Activated CD4-positive, alpha-beta T cell treated with anti-CD3 and anti-CD28 coated beads, Interleukin-2, amount 50 U/mL, for 4 hours (primary cell): ENCODE measurements at regions not wholly inside any gene's neighbourhood (a gene's known extent, or its start where the extent isn't known, plus 50 kb on each side); places are given as distances from the start of the nearest gene placed in this dataset.

ENCODE experiments used
- DNase-seq, 2 experiments: peaks; one replicate each; pipeline ENCODE4 v3.0.0-alpha.2; 2020

DNA sequence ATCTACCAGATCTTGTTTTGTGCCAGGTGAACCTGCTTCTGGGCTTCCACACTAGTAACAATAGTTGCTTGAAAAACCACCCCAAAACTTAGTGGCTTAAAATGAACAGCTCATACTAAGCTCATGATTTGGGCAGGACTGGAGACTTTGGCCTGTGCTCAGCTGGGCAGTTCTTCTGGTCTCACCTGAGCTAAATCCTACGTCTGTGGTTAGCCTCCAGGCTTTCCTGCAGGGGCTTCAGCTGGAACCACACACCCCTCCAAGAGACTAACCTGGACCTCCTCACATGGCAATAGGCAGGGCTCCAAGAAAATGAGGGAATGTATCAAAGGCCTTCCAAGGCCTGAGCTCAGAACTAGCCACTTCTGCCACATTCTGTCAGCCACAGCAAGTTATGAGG is 144.1 kb downstream of the CD8B2 start:
- DNase-seq: no peak

DNA sequence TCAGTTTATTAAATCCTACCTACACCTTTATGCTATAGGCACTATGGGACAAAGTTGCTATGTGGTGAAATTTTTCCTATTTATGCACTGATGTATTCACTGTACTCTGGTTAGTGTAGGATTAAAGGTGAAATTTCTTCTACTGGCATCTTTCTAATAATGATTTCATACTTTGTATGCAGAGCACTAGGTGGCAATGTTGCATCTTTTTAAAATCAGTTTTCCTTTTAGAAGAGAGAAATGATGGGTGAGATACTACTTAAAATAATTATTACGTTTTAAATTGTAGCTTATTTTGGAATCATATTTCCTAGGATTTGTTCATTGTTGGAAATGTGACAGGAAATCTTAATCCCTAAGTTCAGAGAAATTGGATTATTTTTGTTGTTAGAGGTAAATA is 150.9 kb downstream of the CD8B2 start:
- no peak for DNase-seq

DNA sequence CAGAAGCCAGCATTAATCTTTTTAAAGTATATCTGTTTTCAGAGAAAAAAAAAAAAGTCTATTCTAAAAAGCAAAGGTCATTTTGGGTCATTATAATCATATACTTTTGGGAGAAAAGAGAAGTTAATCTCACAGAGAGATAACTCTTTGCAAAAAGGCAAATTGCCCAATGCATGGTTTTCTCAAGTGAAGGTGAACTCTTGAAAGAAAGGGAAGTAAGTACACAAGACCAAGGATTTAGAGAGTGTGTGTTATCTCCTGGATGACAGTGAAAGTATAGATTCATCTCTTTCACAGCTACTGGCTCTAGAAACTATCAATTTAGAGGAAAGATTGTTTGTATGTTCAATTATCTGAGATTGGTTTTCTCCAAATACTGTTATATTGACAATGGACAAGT is 151.4 kb downstream of the CD8B2 start:
- DNase-seq: no peak

DNA sequence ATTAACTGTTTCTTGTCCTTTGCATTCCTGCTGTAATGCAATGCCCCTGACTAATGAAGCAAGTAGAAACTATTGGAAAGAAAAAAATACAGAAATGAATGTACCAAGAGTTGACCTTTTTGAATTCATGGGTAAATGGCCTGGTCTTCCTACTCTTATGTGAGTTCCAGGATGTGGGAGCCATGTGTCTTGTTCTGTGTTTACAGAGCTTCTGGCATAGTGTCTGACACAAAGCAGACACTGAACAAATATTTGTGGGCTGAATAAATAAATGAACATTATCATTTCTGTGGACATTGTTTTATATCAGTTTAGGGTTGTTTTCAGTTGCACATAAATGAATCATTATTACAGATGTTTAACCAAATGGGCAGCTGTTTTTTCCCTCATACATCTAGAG is 155.5 kb downstream of the CD8B2 start:
- no peak for DNase-seq

DNA sequence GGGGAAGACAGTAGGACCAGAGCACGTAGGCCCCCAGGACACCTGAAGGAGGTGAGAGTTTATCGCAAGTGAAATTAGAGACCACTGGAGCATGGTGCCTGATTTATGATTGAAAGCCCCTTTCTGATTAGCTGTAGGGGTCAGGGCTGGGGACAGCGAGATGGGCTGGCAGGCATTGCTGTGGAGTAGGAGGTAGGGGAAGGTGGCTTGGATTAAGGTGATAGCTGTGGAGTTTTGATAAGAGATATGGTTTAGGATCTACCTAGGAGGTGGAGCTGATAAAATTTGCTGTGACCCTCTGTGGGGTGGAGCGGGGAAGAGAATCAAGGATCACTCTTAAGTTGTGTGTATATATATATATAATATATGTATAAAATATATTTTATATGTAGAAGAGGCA is 157.5 kb downstream of the CD8B2 start:
- DNase-seq: no peak

DNA sequence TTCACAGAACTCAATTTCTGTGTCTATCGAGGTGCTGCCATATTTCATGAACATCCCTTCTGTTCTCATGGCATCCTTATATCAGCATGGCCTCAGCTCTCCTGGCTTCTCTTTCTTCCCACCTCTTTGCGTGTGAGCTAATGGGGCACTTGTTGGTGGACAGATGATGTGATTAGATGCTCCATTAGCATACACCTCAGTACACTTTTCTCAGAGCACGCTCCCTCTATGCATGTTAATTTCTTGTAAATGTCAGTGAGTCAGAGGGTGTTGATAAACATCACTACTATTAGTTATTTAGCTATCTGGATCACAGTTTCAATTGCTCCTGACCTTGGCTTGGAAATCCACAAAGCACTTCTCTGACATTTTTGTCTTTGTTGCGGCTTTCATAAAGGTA is 159.4 kb downstream of the CD8B2 start:
- DNase-seq: no peak

DNA sequence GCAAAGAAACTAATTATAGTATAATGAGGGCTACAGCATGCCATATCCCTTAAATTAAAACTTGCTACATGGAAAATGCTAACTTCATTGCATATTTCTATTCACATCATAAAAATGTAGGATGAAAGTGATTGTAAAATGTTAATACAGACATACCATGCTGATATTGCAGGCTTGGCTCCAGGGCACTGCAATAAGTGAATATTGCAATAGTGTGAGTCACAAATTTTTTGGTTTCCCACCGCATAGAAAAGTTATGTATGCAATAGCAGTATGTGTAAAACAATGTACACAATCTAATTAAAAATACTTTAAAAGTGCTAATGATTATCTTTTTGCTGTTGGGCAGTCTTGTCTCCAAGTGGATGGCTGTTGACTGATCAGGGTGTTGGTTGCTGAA is 162.1 kb downstream of the CD8B2 start:
- no peak for DNase-seq

DNA sequence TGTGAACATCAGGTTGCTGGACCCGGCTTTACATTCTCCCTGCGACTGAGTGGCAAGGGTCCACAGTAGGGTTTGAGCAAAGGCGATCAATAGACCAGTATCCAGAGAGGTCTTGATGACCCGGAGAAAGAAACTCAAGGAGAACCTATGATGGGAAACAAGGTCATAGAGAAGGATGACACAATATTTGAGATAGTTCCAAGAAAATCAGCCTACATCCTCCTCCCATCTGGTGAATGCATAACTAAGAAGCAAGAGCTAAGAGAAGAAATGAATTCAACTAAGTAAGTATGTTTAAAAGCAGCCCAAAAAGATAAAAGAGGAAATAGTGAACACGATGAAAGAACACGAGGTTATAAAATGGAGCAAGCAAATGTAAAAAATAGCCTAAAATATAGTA is 166.3 kb downstream of the CD8B2 start:
- no peak for DNase-seq

DNA sequence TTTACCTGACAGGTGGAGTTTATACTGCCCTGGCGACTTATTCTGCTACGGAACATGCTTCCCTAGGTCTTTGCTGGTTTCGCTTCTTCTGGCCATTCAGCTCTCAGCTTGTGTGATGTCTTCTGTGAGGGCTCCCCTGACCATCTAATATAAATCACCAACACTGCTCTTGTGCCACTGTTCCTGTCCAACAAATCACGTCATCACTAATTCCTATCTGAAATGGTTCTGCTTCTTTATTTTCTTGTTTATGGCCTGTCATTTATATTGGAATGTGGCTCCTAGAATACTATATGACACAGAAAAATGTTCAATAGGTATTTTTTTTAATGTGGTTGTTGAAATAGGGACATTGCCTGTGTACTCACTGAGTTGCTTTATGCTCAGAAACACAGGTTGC is 171.5 kb downstream of the CD8B2 start:
- DNase-seq: no peak

DNA sequence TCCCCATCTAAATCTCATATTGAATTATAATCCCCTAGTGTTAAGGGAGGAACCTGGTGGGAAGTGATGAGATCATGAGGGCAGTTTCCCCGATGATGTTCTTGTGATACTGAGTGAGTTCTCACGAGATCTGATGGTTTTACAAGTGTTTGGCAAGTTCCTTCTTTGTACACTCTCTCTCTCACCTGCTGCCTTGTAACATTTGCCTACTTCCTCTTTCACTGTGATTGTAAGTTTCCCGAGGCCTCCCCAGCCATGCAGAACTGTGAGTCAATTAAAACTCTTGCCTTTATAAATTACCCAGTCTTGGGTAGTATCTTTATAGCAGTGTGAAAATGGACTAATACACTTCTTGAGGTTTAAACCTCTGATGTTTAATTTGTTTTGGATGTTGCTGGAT is 177.5 kb downstream of the CD8B2 start:
- no peak for DNase-seq

DNA sequence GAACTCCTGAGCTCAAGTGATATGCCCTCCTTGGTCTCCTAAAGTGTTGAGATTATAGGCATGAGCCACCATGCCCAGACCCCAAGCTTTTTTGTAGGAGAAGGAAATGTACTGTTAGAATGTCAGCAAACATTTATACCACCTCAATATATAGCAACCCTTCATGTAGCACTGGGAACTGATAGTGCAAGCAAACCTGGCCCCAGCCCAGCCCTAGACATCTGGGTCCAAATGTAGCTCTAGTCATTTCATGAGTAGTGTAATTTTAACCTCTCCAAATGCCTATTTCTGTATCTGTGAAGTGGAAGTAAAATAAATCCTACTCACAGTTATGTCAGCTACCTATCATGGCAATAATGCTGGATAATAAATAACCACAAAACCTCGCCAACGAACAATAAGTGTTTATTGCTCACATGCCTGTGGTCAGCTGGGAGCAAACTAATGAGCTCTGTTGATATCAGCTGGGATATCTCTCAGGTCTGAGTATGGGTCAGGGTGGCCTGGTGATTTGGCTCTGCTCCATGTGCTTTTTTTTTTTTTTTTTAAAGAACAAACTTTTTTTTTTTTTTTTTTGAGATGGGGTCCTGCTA is 180.4 kb downstream of the CD8B2 start:
- DNase-seq: no peak

DNA sequence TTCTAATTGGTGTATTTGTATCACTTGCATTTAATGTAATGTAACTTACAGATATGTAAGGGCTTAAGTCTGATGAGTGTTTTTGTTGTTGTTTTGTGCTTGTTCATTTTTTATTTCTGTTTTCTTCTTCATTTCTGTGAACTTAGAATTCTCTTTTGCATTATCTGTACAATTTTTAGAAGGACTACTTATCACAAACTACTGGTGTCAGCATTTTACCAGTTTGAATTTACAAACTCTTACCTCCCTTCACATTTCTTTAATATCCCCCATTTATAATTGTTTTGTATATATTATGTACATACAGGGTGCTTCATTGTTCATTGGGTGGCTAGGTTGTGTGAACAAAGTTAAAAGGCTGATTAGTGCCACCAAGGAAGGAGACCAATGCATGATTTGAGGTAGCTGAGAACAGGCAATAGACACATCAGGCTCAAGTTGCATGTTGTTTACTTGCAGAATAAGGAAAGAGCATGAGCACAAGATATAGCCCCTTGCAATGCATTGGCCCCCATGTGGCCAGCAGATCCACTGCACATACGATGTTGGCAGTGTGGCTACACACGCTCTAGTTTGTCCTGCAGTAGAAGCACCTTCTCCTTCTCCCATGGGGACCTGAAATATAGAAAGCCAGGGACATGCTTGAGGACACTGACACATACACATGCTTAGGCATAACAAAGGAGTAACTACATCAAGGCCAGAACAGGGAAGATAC is 198.2 kb downstream of the CD8B2 start:
- no peak for DNase-seq

DNA sequence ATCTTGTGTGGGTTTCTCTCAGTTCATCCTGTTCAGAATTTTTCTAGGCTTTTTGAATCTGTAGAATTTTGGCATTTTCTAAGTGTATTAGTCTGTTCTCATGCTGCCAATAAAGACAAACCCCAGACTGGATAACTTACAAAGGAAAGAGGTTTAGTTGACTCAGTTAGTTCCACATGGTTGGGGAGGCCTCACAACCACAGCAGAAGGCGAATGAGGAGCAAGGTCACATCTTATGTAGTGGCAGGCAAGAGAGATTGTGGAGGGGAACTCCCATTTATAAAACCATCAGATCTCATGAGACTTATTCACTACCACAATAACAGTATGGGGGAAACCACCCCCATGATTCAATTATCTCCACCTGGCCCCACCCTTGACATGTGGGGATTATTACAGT is 199.2 kb downstream of the ST6GAL2 start:
- no peak for DNase-seq

DNA sequence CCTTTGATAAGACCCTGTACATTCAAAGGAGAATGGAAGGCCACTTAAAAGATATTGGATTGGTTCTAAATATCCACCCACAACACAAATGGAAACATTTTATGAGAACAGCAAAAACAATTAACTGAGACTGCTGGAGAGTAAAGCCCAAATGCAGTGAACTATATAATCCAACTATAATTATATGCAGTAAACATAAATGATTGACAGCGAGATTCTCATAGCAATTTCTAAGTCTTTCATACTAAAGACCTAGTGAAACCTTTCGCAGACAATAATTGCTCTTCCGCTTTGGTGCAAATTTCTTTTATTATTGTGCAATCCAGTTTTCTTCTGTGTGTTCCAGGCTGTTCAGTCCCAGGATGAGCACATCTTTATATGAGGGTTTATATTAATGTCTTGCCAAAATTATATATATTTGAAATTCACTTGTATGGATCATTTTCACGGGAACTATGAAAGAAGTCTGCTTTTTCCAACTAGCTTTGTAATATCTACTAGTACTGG is 190.9 kb downstream of the ST6GAL2 start:
- no peak for DNase-seq

DNA sequence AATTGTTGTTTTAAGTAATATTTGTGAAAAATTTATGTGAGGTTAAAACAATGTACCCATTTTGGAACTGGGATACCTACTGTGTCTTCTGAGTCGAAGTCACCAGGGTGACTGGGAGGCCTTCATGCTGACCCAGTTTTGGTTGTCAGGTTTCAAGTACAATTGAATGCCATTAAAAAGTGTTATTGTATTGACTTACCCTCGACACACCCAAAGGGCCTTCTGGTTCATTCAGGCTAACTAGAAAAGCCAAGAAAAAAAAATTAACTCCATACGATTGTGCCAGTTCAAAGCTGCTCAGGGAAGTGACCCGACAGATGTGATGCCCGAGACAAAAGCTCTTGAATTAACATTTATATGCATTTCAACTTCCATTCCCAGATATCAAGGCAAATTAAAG is 190.0 kb downstream of the ST6GAL2 start:
- no peak for DNase-seq

DNA sequence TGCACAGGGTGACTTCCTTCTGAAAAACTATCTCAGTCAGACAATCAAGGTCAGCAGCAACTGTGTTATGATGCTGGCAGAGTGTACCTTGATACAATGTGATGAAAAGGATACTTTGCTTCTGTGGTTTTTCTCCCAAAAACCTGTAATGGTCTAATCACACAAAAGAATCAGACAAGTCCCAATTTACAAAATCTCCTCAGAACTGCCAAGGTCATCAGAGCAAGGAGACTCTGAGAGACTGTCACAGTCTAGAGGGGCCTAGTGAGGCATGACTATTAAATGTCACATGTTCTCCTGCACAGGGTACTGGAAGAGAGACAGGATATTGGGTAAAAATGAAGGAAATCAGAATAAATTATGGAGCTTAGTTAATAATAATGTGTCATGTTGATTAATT is 185.4 kb downstream of the ST6GAL2 start:
- no peak for DNase-seq

DNA sequence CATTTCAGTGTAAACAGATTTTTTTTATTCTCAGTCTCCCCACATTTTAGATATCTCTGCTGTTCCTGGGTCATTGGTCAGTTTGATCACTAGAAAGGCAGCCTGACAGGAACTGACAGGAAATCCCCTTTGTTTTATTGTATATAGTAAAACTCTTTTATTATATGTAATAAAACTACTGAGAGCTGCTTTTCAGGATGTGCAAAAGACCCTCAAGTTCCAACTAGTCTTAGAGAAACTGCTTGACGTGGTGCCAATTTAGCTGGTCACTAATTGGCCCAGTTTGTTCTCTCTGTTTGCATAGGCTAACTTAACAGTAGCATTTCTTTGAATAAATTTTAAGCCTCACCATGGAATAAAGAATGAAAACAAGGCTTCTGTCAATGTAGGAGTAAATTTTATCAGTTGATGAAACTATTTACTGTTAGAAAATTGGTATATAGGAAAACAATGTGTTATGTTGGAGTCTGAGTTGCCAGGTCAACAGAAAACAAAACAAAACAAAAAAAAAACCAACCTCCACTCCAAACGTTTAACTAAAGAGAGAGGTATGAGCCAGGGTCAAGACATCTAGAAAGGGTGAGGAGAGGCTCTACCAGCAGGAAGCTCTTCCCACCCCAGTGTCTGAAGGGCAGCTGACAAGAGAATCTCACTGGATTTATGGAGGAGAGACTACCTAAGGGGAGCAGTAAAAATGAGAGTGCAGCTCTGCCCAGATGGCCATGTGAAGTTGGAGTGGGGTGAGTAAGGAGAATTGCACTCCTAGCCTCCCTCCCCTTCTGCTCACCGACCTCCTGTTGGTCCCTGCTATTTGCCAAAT is 184.6 kb downstream of the ST6GAL2 start:
- no peak for DNase-seq

DNA sequence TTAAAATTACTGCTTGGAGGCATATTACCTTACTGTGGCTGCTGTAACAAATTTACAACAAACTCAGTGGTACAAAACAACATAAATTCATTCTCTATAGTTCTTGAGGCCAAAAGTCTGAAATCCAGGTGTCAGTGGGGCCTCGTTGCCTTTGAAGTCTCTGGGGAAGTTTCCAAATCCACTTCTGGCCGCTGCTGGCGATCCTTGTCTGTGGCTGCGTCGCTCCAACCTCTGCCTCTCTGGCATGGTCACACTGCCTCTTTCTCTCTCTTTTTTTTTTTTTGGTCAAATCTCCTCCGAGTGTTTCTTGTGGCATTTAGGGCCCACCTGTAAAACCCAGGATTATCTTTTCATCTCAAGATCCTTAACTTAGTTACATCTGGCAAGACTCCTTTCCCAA is 182.8 kb downstream of the ST6GAL2 start:
- no peak for DNase-seq

DNA sequence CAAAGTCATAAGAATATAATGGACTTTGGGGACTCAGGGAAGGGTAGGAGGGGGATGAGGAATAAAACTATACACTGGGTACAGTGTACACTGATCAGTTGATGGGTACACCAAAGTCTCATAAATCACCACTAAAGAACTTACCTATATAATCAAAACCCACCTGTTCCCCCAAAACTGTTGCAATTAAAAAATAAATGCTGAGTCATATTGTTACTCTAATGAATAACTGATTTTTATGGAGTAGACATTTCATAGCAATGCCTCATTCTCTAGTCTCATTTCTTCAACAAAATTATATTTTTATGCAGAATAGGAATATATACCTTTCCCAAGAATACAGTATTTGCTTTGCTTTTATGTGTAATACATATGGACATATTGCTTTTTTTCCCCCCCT is 181.2 kb downstream of the ST6GAL2 start:
- no peak for DNase-seq

DNA sequence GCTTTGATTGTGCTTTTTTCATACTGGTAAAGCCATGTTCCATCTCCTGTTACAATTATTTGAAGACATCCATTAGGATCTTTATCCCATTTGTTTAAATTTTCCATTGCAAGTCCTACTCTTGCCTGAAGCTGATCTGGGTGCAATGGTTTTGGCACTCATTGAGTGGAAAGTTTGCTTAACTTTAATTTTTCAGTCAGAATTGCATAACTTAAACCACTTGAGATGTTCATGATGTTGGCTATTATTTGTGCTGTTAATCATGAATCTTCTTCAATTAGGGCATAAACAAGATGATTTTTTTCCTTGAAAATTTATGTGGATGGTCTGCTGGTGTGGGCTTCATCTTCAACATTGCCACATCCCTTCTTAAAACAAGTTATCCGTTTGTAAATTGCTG is 180.1 kb downstream of the ST6GAL2 start:
- DNase-seq: no peak

DNA sequence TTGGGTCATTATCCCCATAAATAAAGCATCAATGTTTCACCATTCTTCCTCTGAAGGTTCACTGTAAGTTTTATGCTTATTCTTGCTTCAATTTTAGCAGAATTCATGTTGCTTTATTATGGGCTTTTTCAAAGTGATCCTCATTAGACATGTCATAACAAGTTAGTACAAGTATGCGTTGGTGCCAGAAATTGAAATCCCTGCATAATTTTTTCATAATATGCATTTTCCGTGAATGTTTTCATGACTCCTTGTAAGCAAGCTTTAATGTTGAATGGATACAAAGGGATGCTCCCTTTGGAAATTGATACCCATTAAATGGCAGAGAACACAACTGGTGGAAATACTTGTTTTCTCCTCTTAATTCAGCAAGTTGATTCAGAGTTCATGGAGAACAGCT is 179.7 kb downstream of the ST6GAL2 start:
- no peak for DNase-seq

DNA sequence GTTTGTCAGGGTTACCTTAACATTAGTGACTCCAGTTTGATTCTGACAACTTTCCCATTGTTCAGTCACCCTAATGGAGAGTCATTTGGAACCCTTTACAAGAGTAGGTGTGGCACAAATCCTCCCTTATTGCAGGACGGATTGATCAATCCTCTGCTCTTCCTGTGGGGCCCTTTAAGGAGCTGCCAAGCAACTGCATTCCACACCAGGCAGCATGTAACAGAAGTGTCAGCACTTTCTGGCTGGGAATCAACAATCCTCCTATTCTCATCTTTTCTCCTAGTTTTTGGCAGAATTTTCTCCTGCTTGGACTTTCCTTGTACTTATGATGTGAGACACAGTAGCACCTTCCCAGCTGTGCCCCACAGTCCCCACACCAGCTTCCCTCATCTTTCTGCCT is 177.8 kb downstream of the ST6GAL2 start:
- DNase-seq: no peak

DNA sequence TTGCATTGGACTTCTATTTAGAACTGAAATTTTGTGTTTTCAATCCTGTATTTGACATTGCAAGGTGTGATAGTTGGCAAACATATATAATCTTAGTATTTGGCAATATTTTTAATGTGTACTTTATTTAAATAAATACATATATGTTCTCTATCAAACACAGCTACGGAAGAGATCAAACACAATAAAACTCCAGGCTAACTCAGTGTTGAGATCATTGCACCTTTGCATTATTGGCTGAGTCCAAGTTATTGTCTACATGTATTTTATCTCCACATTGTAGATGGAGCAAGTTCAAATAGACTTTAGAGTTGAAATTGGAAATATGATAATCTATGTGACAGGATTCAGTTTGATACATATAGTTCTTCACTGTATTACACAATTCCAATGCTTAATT is 176.7 kb downstream of the ST6GAL2 start:
- DNase-seq: no peak

DNA sequence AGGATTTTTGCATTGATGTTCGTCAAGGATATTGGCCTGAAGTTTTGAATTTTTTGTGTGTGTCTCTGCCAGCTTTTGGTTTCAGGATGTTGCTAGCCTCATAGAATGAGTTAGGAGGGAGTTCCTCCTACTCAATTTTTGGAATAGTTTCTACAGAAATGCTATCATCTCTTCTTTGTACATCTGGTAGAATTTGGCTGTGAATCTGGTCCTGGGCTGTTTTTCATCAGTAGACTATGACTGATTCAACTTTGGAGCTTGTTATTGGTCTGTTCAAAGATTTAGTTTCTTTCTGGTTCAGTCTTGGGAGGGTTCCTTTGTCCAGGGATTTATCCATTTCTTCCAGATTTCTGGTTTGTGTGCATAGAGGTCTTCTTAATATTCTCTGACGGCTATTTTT is 166.7 kb downstream of the ST6GAL2 start:
- no peak for DNase-seq
